Cerebellar cortex (tissue), 1 donor: ENCODE measurements at regions not wholly inside any gene's neighbourhood (a gene's known extent, or its start where the extent isn't known, plus 50 kb on each side); places are given as distances from the start of the nearest gene placed in this dataset.

Experiments used
- DNase-seq: peaks from one replicate; pipeline ENCODE4 v3.0.0-alpha.2; 2015; ENCODE audit warnings: low spot score

DNA sequence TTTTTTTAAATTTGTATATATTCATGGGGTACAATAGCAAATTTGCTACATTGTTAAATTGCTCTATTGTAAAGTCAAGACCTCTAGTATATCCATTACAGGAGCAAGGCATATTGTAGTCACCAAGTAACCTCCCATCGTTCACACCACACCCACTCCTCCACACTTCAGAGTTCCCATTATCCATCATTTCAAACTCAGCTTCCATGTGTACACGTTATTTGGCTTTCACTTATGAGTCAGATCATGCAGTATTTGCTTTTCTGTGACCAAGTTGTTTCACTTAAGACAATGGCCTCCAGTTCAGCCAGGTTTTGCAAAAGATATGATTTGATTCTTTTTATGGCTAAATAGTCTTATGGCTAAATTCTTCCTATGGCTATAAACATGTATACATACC is 2614.2 kb downstream of the PCDH7 start:
- DNase-seq = no peak

DNA sequence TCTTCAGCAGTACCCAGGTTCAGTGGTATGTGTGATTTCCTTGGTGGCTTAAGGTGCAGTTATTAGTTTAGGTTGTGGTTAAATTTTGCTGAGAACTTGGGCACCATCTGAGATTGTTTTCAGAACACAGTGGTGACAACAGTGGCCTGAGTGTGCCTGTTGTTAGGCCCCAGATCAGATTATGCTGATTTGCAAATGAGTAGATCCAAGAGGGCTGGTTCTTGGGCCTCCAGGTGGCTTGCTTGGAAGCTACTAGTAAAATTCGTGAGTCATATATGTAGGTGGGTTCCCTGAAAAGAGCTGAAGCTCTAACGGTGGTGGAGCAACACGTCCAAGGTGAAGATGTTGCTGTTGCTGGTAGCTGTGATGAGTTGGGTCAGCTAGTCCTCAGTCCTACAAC is 2619.6 kb downstream of the PCDH7 start:
- no peak for DNase-seq

DNA sequence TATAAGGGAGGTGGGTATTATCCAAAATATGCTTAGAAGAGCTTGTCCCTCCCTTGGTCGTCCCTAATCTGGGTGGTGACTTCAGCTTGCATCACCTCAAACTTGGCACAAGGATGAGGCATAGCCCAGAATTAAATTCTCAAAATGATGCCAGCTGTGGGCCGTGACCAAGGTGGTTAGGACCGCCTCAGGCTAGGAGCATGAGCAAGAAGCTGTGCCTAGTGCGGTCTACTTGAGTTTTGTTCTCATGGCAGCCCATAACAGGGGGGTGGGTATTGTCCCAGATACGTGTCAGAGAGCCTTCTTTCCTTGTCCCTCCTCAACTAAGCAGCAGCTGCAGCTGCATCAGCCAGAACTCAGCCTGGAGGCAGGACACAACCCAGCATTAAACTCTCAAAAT is 2620.0 kb downstream of the PCDH7 start:
- no peak for DNase-seq

DNA sequence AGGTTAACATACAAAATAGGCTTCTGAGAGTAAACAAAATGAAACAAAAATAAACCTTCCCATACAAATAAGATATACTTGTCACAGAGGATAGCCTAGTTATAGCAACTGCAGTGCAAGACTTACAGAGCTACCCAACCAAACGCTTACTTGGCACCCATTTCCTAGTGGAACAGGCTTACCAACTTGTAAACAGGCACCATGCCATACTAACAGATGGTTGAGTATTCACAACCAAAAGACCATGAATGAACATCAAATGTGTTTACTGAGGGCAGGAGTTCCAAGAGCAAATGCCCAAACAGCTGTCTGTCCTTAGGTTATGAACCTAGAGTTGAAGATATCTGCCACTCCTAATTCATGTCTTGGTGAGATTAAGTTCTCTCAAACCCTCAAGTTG is 2629.2 kb downstream of the PCDH7 start:
- DNase-seq = no peak

DNA sequence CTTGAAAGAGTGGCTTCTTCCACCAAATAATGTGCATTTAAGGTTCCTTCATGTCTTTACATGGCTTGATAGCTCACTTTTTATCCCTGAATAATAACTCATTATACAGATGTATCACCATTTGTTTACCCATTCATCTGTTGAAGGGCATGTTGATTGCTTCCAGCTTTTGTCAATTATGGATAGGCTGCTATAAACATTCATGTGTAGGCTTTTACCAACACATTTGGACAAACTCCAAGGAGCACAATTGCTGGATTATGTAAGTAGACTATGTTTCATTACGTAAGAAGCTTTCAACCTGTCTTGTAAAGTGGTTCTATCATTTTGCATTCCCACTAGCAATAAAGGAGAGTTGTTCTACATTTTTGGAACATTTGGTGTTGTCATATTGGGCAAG is 2637.0 kb downstream of the PCDH7 start:
- no peak for DNase-seq

DNA sequence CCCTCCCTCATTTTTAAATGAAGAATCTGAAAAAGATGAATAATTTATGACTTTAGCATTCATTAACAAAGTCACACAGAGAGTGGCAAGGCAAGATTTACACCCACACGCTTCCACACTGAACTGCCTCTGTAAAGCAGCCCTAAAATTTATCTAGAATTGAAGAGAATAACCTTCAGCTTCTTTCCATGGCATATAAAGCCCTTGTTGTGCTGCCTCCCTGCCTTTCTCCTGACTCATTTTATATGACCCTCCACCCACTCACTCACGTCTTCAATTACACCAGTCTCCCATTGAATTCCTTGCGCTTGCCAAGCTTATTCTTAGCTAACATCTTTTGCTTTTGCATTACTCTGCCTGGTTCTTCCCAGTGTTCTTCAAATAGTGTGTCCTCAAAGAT is 2649.3 kb downstream of the PCDH7 start:
- DNase-seq = no peak

DNA sequence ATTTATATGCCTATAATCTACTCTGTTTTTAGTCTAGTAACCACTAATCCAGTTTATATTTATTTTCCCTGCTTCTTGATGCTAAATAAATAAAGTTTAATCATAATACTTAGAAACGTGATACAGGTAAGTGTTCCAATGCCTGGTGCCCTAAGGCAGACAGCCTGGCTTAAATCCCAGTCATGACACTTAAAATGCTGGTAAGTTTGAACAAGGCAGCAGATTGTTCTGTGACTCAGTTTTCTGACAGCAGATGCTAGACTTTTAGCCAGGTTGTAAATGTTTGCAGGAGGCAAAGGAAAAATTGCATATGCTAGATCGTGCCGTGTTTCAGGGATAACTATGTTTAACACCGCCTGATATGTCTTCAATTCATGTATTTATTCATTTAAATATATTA is 2661.6 kb downstream of the PCDH7 start:
- no peak for DNase-seq

DNA sequence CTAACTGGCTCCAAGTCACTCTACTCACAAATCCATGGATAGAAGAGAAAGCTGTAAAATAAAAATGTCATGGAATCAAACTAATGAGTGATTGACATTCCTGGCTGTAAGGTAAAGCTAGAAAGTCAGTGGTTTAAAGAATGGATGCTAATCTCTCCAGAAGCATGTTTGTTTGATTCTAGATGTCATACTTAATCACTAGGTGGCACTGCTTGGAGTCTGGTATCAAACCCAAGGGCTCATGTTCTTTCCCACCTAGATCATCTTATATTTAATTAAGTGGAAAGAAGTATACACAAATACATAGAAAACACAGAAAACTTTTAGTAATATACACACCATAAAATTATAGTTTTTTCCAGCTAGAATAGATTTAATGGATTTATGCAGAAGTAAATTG is 2666.6 kb downstream of the PCDH7 start:
- DNase-seq = no peak

DNA sequence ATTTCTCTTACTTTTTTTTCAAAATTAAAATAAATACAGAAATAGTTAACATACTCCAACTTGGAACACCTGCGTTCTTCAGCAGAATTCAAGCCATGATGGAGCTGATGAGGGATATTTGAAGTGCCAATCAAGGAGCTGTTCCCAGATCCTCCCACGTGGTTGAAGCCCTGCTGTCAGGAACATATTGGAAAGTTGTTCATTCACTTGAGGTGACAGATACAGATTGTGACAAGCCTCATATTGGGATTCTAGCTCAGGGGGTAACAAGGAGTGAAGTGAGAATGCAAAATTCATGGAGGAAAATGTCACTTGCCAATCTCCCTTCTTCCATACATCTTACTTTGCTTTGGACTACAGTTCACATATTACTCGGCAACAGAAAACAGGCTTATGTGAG is 2670.8 kb downstream of the PCDH7 start:
- DNase-seq = no peak

DNA sequence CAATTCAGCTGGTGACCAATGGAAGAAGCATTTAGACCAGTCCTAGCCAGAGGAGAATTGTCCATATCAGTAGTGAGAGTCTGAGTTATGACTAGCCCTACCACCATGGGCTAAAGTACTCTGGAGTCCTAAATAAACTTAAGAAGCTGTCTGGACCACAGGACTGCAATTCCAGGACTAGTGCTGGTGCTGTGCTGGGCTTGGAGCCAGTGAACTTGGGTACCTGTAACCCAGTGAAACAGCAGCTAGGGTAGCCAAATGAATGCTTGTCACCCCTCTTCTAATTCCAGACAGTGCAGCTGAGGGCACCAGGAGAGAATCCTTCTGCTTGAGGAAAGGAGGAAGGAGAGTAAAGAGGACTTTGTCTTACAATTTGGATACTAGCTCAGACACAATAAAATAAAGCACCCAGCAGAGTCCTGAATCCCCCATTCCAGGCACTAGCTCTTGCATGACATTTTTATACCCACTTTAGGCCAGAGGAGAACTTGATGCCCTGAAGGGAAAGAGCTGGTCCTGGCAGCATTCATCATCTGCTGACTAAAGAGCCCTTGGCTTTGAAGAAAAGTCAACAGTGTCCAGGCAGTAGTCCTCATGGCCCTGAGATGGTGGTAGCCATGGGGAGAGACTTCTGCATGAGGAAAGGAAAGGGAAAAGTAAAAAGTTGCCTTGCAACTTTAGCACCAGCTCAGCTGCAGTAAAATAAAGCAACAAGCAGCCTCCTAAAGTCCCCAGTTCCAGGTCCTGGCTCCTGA is 2675.7 kb downstream of the PCDH7 start:
- DNase-seq = no peak

DNA sequence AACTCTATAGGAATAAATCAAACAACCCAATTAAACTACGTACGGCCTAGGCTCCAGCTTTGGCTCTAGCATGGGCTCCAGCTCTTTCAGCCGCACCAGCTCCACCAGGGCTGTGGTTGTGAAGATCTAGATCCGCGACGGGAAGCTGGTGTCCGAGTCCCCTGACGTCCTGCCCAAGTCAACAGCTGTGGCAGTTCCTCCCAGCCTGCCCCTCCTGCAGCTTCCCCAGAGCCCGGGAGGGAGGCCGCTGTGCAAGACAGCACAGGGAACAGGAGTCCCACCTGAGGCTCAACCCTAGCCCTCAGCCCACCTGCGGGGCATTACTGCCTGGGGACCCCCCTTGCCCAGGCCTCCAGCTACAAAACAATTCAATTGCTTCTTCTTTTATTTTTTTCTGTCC is 2680.3 kb downstream of the PCDH7 start:
- no peak for DNase-seq

DNA sequence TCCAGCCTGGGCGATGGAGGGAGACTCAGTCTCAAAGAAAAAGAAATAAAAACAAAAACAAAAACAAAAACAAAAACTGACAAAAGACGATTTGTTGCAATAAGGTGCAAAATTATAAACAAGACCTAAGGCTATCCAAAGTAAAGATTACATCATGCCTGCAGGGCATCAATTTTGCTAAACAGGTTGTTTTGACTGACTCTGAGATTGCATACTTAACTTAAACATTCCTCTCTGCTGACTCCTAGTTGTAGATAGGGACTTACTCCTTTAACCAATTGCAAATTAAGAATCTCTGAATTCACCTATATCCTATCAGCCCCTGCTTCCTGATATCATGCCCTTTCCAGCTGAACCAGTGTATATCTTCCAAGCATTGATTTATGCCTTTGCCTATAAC is 2687.3 kb downstream of the PCDH7 start:
- no peak for DNase-seq

DNA sequence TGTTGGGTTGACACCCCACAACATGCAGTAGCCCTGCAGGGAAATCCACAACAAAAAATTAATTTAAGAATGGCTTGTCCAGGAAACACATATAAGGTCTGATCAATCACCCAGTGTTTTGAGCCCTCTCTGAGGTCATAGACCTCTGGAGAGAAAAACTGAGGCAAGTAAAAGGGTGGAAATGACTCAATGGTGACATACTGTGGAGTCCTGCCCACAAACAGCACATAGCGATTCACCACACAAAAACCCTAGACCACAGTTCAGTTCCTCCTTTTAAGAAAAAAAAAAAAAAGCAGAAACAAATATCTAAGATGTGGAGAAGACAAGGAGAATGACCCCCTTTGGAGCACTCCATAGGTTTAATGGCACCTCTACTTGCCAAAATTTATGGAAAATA is 2691.0 kb downstream of the PCDH7 start:
- DNase-seq = no peak

DNA sequence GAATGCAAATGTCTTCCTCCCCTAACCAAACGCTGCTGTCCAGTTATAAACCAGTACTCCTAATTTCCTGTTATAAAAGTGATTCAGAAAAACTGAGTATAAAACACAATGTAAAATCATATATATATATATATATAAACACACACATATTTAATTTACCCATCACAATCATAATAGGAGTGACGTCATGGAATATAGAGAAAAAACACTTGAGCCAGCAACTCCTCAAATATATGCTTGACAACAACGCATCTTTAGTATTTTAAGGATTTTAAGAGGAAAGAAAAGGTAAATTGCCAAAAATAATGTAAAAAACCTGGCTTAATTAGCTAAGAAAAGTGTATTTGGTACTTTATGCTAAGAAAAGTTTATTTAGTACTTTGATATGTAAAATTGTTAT is 2701.7 kb downstream of the PCDH7 start:
- no peak for DNase-seq

DNA sequence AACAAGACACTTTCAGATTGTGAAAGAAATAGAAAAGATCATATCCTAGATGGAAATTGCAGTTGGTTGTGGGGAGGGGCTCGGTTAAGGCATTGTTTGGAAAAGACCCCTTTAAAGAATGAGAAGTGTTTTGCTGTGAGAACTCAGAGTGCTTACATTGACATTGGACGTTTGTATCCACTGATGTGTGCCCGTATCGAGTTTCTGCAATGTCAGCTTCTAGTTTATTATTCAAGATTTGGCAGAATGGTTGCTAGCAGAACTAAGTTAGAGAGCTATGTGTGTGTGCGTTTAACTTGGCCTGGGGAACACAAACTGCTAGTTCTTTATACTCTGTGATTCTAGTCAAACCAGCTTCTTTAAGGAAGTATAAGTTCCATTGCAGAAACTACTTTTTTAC is 2702.5 kb downstream of the PCDH7 start:
- no peak for DNase-seq

DNA sequence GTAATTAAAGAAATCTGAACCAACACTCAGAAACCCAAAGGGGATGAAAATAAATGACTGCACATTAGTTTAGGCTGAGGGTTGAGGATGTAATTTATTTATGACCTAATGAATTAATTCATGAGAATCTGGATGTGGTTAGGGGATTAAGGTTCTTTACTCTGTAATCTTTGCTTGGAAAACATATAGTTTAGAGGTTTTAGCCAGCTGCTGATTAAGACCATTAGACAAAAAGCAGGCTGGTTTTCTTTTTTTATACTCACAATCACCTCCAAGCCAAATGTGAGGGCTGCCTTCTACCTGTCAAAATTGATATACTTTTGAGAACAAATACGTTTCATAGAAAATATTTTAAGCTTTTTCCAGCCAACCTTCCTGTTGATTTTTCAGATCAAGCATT is 2705.8 kb downstream of the PCDH7 start:
- no peak for DNase-seq

DNA sequence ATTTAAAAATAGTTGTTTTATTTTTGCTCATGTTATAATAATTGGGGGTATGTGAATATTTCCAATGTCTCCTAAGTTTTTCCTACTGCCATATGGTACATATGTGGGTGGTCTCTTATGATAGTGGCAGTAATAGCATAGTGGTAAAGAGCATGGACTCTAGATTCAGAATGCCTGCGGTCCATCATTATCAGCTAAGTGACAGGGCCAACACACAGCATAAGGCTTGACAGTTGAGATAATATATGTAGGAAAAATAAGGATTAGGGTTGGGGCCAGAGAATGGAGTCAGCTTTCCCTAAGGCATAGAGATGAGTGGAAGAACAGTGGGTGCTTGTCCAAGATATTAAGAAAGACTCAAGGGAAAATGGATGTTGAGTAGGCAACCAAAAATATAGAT is 2707.5 kb downstream of the PCDH7 start:
- DNase-seq = no peak

DNA sequence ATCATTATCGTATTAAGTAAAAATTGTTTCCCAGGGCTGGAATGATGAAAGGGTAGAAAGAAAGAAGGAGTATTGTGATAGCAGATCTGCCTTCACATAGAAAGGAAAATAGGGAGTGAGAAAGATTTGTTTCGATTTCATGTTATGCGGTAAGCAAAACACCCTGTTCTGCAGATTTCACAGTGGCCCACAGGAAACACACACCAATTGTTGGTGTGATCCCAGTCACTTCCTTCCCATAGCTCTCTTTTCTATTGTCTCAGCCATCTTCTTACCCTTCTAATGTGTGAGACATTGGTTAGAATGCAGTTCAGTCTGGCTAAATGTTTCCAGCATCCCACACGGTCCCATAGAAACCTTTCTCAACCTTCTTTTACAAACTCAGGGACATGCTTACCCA is 2709.8 kb downstream of the PCDH7 start:
- no peak for DNase-seq

DNA sequence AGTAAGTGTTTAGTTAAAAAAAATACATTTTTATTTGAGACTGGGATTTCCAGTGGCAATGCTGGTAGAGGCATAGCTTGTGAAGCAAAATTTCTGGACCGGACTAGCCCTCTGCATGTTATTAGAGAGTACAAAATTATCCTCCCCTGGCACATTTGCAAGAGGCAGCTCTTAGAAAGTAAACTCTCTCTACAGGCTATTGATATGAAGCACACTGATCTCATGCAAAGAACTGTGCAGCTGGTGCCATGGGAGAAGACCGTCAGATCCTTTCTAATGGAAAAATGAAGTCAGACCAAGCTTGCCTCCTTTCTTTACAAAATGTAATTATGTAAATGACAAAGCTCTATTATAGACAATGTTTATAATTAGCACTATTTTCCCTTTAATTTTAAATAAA is 2717.2 kb downstream of the PCDH7 start:
- DNase-seq = no peak

DNA sequence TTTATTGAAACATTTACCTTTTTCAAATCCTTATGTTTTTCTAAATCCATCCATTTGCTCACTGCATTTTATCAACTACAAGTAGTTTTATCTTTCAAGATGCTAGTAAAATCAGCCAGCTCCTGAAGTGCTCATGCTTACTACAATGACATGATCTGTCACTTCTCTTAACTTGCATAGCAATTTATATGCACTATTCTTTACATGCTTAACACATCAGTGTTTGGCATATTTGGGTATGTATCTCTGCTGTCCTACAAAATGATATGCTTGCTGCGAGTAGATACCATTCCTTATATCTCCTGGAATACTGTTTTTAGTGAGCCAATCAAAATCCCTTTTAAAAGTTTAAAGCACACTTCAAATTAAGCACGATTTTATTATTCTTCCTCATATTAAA is 2726.8 kb downstream of the PCDH7 start:
- no peak for DNase-seq

DNA sequence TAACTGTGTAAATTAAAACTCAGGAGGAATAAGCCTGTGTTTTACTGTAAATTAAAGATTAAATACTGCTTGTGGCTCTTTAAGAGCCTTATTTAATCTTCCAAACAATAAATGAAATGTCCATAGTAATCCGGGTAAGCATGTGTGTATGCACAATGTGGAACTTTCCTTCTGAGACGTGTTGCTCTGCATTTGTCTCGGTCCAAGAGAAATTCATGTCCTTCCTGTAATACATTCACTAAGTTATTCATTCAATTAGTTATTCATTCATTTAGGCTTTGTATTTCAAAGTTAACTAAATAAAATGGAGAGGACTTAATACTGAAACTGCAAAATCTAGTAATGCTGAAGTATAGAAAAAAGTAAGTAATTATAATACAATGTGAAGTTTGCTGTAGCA is 2728.8 kb downstream of the PCDH7 start:
- no peak for DNase-seq

DNA sequence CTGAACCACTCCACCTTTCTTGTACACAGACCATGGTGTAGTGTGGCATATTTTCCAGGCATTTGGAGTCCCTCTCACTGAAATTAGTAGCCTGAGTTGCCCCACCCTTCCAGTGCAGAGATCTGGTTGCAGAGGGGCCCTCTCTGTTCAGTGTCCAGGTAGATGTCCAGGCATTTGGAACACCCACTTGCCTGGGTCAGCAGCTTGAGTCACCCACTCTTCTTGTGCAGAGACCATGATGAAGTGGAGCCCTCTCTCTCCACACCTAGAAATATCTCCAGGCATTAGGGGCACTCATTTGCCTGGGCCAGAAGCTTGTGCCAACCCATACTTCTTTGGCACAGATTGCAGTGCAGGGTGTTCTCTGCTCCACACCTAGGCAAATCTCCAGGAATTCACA is 2733.3 kb downstream of the PCDH7 start:
- no peak for DNase-seq

DNA sequence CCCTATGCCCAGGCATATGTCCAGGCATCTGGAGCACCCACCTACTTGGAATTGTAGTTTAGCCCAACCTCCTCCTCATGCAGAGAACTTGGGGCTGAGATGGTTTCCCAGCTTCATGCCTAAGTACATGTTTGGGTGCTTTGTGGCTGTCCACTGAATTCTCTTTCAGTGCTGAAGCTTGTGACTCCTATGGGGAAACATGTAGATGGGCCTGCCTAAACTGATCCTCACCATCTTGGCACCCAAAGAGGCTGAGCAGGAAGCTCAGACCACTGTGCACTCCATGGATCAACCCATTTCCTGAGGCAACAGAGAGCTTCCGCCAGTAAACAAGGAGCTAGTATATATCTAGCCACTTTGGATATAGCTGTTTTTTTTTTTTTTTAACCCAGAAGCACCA is 2733.7 kb downstream of the PCDH7 start:
- no peak for DNase-seq

DNA sequence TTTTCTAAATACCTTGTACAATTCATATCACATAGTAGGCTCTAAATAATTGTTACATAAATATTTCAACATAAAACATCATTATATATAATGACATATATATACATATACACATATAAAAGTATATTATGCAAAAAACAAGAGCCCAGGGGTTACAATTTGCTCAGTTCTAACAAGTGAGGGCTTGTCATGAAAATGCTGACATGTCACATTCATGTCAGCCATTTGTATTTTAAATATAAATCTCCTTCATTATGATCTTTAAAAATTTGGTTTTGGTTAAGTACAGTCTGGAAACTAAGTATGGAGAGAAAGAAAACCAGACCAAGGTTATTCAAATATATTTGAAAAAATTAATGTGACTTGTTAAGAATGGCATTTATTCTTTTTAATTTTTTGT is 2745.4 kb downstream of the PCDH7 start:
- DNase-seq = no peak

DNA sequence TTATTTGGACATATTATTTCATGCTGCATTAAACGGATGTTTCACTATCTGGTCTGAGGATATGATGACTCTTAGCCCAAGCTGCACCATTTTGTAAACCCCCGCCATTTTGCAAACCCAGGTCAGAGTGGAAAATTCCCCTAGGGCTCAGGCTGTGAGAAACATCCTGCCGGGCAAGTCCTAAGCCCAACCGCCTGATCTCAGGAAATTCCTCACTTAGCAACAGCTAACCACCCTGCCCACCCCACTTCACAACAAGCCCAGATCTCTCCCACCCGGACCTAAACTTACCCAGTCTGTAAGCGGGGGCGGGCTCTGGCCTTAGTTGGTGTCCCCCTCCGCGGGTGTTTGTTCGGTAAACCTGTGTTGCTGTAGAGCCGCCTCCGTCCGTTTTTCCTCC is 2747.1 kb downstream of the PCDH7 start:
- DNase-seq = no peak
